Suprapubic skin (tissue), 4 donors: ENCODE measurements at regions not wholly inside any gene's neighbourhood (a gene's known extent, or its start where the extent isn't known, plus 50 kb on each side); places are given as distances from the start of the nearest gene placed in this dataset.

Experiments
- DNase-seq, 2 donors: peaks; one replicate each; pipeline ENCODE4 v3.0.0-alpha.2; 2019; ENCODE audit warnings: low spot score in 2 of 2
- H3K27ac ChIP-seq: fragments of 200-600 bp; sonication (generic); one replicate; pipeline ENCODE4 v1.5.1; 2019
- H3K27me3 ChIP-seq: fragments of 200-600 bp; sonication (generic); one replicate; pipeline ENCODE4 v1.5.1; 2019
- H3K36me3 ChIP-seq: fragments of 200-600 bp; sonication (generic); one replicate; pipeline ENCODE4 v1.5.1; 2019
- H3K4me1 ChIP-seq: fragments of 200-600 bp; sonication (generic); one replicate; pipeline ENCODE4 v1.5.1; 2019
- H3K4me3 ChIP-seq: fragments of 200-600 bp; sonication (generic); one replicate; pipeline ENCODE4 v1.5.1; 2019; ENCODE audit warnings: mild to moderate bottlenecking
- H3K9me3 ChIP-seq: fragments of 200-600 bp; sonication (generic); one replicate; pipeline ENCODE4 v1.5.1; 2019
- EP300 ChIP-seq: sonication (generic); formaldehyde crosslinking; IDR thresholded peaks from one replicate; pipeline ENCODE4 v1.6.1; 2017; ENCODE audit warnings: antibody characterized with exemption
- POLR2A ChIP-seq, 2 donors: fragments of 450-650 bp; IDR thresholded peaks; one replicate each; pipeline ENCODE4 v1.6.1; 2017; ENCODE audit warnings: antibody characterized with exemption in 2 of 2, mild to moderate bottlenecking in 2 of 2, moderate library complexity in 2 of 2
- POLR2AphosphoS5 ChIP-seq, 3 donors: sonication (generic); formaldehyde crosslinking; IDR thresholded peaks; one replicate each; pipeline ENCODE4 v1.6.1; 2017; ENCODE audit warnings: antibody characterized with exemption in 3 of 3
- WGBS: methylation state at CpG from one replicate; pipeline ENCODE4 v1.1.5; 2018; 5-methylcytosine and 5-hydroxymethylcytosine counted together
- TF ChIP-seq, protein P1 (sequence below), 2 donors: fragments of 200-600 bp in 1 of 2; fragments of 450-650 bp in 1 of 2; sonication (generic) in 1 of 2; IDR thresholded peaks; one replicate each; pipeline ENCODE4 v1.5.1; 2016 to 2019; ENCODE audit warnings: antibody characterized with exemption in 2 of 2, mild to moderate bottlenecking in 1 of 2, moderate library complexity in 1 of 2

DNA sequence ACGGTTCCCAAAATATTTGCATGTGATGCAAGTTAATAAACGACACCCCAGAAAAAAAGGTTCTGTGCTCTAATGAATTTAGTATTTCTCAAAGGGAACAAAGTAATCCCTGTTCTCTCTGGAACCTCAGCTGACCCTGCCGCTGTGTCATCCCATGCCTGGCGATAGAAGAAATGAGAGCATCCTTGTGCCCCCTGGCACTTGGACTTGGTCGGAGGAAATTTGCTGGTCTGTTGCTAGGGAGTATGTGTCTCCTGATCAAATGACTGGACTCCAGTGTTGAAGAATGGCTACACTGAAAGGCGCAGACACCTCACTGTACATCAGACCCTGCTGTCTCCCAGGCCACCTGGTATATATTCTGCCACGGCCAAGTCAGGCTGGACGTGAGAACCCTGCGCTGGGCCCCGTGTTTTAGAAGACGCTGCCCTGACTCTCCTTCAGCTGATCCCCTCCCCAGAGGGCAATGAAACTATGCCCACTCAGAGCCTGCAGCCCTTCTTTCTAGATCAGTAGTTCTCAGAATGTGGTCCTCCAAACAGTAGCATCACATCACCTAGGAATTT lies 67.2 kb downstream of the THNSL1 start:
- Histone ChIP-seq H3K4me1 (peaks cover 10% of the 10 kb centered on the region), H3K4me3 (no peak overlapping the region), H3K27ac (no peak overlapping the region), H3K36me3 (no peaks in the 10 kb centered on the region), H3K27me3 (no peaks in the 10 kb centered on the region), H3K9me3 (no peaks in the 10 kb centered on the region)
- 83% methylated on average over 11 of the region's 11 CpGs for WGBS
- TF ChIP-seq POLR2A (IDR thresholded peaks at IDR 0.05) = no peak
- DNase-seq = no peak

DNA sequence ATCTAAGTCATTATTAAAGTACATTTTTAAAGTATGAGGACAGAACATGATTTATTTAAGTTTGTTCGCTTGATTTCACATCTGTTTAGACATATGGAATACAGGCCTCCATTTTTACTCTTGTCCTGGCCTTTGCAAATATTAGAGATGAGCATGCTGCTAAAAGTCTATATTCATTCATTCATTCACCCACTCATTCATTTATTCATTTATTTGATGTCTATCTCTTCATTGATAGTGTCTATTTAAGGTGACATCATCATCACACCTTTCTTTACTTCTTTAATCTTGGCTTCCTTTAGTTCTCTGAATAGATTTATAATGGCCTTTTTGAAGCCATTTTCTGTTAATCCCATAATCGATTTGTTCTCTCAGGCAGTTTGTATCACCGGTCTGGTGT lies 68.0 kb downstream of the THNSL1 start:
- no peaks in the 10 kb centered on the region for H3K27me3 ChIP-seq
- DNase-seq = no peak
- H3K9me3 ChIP-seq = no peaks in the 10 kb centered on the region
- H3K4me3 ChIP-seq = no peak overlapping the region
- WGBS = 93% methylated on average over 3 of the region's 3 CpGs
- peaks cover 10% of the 10 kb centered on the region for H3K4me1 ChIP-seq
- TF ChIP-seq POLR2A (IDR thresholded peaks at IDR 0.05) (no peak), POLR2AphosphoS5 (IDR thresholded peaks at IDR 0.05) (no peak)
- no peak overlapping the region for H3K27ac ChIP-seq
- H3K36me3 ChIP-seq = no peaks in the 10 kb centered on the region

DNA sequence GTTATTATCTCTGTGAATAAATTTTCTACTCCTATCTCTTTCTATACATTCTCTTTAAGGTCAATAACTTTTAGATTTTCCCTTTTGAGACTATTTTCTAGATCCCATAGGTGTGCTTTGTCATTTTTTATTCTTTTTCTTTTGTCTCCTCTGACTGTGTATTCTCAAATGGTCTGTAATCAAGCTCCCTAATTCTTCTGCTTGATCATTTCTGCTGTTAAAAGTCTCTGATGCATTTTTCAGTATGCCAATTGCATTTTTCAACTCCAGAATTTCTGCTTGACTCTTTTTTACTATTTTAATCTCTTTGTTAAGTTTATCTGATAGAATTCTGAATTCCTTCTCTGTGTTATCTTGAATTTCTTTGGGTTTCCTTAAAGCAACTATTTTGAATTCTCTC lies 78.2 kb downstream of the THNSL1 start:
- no peak for DNase-seq
- Histone ChIP-seq H3K27ac (no peak overlapping the region), H3K36me3 (no peaks in the 10 kb centered on the region), H3K4me3 (no peak overlapping the region), H3K4me1 (no peaks in the 10 kb centered on the region), H3K27me3 (no peaks in the 10 kb centered on the region), H3K9me3 (peaks cover 6% of the 10 kb centered on the region)
- TF ChIP-seq, protein P1, sequence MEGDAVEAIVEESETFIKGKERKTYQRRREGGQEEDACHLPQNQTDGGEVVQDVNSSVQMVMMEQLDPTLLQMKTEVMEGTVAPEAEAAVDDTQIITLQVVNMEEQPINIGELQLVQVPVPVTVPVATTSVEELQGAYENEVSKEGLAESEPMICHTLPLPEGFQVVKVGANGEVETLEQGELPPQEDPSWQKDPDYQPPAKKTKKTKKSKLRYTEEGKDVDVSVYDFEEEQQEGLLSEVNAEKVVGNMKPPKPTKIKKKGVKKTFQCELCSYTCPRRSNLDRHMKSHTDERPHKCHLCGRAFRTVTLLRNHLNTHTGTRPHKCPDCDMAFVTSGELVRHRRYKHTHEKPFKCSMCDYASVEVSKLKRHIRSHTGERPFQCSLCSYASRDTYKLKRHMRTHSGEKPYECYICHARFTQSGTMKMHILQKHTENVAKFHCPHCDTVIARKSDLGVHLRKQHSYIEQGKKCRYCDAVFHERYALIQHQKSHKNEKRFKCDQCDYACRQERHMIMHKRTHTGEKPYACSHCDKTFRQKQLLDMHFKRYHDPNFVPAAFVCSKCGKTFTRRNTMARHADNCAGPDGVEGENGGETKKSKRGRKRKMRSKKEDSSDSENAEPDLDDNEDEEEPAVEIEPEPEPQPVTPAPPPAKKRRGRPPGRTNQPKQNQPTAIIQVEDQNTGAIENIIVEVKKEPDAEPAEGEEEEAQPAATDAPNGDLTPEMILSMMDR (IDR thresholded peaks at IDR 0.05) = no peak

DNA sequence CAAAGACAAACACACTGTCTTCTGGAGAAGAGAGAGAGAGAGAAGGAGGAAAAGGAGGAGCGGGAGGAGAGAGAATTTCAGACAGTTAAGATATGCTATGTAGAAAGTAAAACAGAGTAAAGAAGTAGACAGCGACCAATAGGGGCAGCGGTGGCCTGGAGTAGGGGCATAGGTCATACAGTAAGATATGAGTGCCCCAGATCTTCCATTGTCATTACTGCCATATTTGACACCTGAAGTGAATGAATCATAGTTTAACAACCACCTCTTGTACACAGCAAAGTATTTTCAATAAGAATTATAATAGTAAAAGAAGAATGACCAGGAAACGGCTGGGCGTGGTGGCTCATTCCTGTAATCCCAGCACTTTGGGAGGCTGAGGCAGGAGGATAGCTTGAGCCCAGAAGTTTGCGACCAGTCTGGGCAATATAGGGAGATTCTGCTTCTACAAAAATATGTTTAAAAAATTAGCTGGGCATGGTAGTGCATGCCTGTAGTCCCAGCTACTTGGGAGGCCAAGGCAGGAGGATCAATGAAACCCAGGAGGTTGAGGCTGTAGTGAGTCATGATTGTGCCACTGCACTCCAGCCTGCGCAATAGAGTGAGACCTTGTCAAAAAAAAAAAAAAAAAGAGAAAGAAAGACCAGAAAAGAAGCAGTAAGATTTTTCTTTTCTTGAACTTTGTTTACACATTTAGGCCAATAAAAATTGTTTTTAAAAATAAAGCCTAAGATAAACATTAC lies 77.0 kb upstream of the GPR158 start:
- H3K36me3 ChIP-seq = no peaks in the 10 kb centered on the region
- H3K27ac ChIP-seq = no peak overlapping the region
- H3K9me3 ChIP-seq = no peaks in the 10 kb centered on the region
- DNase-seq = no peak
- H3K4me1 ChIP-seq = no peaks in the 10 kb centered on the region
- WGBS = 94% methylated on average over 7 of the region's 7 CpGs
- TF ChIP-seq, protein P1 (IDR thresholded peaks at IDR 0.05) = no peak
- no peak for TF ChIP-seq EP300
- TF ChIP-seq POLR2AphosphoS5 (IDR thresholded peaks at IDR 0.05) = no peak
- no peak for TF ChIP-seq POLR2A (IDR thresholded peaks at IDR 0.05)
- H3K4me3 ChIP-seq = no peak overlapping the region
- H3K27me3 ChIP-seq = no peaks in the 10 kb centered on the region

DNA sequence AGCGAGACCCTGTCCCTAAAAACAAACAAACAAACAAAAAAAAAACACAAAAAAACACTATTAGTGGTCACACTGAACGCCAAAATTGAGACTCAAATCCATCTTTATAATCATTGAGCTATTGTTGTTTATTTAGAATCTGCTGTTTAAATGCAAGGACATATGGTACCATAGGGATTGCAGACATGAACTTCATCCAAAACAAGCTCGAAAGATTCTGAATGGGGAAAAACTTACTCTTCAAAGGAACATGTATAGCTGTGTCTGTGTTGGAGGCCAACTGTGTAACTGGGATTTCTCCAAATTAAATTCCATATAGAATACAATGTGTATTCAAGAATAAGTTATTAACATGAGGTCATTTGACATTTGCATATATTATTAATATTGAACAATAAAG lies 74.7 kb upstream of the GPR158 start:
- TF ChIP-seq, protein P1 (IDR thresholded peaks at IDR 0.05) = no peak
- TF ChIP-seq EP300 = no peak
- TF ChIP-seq POLR2A (IDR thresholded peaks at IDR 0.05) = no peak
- TF ChIP-seq POLR2AphosphoS5 (IDR thresholded peaks at IDR 0.05) = no peak

DNA sequence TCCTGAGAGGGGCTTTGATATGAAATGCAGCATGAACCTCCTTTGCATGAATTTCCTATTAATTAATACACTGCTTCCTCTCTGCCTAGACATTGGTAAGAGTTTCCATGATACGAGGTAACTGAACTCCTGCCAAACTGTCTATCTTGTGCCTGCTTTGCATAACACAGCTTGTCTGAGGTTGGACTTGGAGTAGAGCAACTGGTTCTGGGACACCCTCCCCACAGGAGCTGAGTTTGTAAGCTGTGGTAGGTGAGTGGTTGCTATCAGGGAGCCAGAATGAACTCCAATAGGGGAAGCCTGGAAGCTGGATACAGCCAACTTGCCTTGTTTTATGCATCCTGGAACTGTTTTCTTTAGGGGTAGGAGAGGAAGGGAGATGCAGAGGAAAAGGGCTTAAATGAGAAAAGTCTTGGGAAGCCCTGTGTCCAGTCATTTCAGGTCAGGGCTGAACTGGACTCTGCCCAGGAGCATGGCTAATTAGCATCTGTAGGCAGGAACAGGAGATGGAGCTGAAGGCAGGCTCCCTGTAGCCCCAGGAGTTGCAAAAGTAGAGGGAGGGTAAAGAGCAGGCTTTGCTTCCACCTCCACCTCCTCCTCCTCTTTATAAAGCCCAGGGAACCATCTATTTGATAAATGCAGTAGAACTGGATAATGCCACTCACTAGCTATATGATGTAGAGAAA lies 73.2 kb upstream of the GPR158 start:
- no peak overlapping the region for H3K4me3 ChIP-seq

More for the DNA sequence above, 74.7 kb upstream of the GPR158 start:
- no peaks in the 10 kb centered on the region for H3K9me3 ChIP-seq
- H3K27me3 ChIP-seq = no peaks in the 10 kb centered on the region
- H3K4me3 ChIP-seq = no peak overlapping the region
- no peaks in the 10 kb centered on the region for H3K4me1 ChIP-seq
- H3K27ac ChIP-seq = no peak overlapping the region
- no peak for DNase-seq
- no peaks in the 10 kb centered on the region for H3K36me3 ChIP-seq
- 75% methylated on average over 3 of the region's 3 CpGs for WGBS

More for the DNA sequence above, 73.2 kb upstream of the GPR158 start:
- no peak for TF ChIP-seq POLR2A (IDR thresholded peaks at IDR 0.05)
- no peak for TF ChIP-seq EP300
- TF ChIP-seq POLR2AphosphoS5 (IDR thresholded peaks at IDR 0.05) = no peak
- TF ChIP-seq, protein P1 (IDR thresholded peaks at IDR 0.05) = no peak
- H3K9me3 ChIP-seq = no peaks in the 10 kb centered on the region
- no peaks in the 10 kb centered on the region for H3K27me3 ChIP-seq
- no peak for DNase-seq
- H3K27ac ChIP-seq = no peak overlapping the region
- 15% methylated on average over 1 of the region's 1 CpG for WGBS
- no peaks in the 10 kb centered on the region for H3K36me3 ChIP-seq
- no peaks in the 10 kb centered on the region for H3K4me1 ChIP-seq
